ENCODE measurements at regions not wholly inside any gene's neighbourhood (a gene's known extent, or its start where the extent isn't known, plus 50 kb on each side); places are given as distances from the start of the nearest gene placed in this dataset.
"Not testable (repeated sequence)": the region's sequence is repeated elsewhere in the genome, so short reads cannot be mapped to it uniquely, and the experiment has no call there.

GRCh38 chr9:42368279-42368881, 184.9 kb downstream of the SPATA31A6 start:
- not testable (repeated sequence) for TF ChIP-seq CTCF (IDR thresholded peaks at IDR 0.05; ENCODE audit: insufficient read depth, low read length, poor library complexity, severe bottlenecking); EZH2phosphoT487 (conservative IDR thresholded peaks at IDR 0.05; ENCODE audit: low read length)
